ENCODE measurements at regions not wholly inside any gene's neighbourhood (a gene's known extent, or its start where the extent isn't known, plus 50 kb on each side); places are given as distances from the start of the nearest gene placed in this dataset.

DNA sequence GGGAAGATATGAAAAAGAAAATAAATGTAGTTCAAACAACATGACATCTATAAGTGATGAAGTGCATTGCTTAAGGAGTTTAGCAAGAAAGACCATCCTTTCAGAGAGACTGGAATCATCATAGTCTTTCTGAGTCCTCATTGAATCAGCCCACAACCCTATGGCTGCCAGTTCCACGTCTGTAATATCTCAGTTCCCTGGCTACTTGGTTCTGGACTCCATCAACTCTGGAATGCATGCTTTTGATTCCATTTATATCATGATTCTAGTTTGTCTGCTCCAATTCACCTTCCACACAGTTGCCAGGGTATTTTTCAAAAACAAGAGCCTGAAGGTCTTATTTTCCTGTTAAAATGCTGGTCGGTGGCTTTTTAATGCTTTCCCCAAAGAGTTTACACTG, 126.4 kb upstream of the MDFIC start:
- Mint-ChIP-seq H3K4me3 (ENCODE audit: unreplicated experiment) (no peak overlapping the region), H3K4me1 (ENCODE audit: unreplicated experiment) (peaks cover 11% of the 10 kb centered on the region), H3K36me3 (ENCODE audit: unreplicated experiment) (no peaks in the 10 kb centered on the region), H3K27ac (ENCODE audit: unreplicated experiment) (no peak overlapping the region), H3K9me3 (ENCODE audit: unreplicated experiment) (no peaks in the 10 kb centered on the region), H3K27me3 (ENCODE audit: unreplicated experiment) (peaks cover 14% of the 10 kb centered on the region)
- TF ChIP-seq, protein P1, sequence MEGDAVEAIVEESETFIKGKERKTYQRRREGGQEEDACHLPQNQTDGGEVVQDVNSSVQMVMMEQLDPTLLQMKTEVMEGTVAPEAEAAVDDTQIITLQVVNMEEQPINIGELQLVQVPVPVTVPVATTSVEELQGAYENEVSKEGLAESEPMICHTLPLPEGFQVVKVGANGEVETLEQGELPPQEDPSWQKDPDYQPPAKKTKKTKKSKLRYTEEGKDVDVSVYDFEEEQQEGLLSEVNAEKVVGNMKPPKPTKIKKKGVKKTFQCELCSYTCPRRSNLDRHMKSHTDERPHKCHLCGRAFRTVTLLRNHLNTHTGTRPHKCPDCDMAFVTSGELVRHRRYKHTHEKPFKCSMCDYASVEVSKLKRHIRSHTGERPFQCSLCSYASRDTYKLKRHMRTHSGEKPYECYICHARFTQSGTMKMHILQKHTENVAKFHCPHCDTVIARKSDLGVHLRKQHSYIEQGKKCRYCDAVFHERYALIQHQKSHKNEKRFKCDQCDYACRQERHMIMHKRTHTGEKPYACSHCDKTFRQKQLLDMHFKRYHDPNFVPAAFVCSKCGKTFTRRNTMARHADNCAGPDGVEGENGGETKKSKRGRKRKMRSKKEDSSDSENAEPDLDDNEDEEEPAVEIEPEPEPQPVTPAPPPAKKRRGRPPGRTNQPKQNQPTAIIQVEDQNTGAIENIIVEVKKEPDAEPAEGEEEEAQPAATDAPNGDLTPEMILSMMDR (IDR thresholded peaks at IDR 0.05), result no peak
- no peak for DNase-seq (ENCODE audit: extremely low spot score, unreplicated experiment)

DNA sequence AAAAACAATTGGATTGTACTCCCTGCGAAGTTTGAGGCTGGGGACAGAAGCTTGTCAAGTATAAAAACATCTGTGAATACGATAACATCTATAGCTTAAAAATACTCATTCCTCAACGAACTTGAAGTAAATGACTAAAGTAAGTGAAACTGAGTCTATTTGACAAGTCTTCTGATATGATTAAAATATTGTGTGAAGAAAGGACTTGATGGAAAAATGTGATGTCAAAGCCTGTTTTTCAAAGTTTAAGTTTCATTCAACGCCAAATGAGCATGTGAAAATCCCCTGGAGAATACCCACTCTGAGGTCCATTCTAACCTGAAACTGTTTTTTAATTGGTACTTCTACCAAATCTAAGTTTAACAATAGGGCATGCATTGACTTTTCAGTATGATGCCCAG, 122.3 kb upstream of the MDFIC start:
- Mint-ChIP-seq H3K27ac (ENCODE audit: unreplicated experiment) (no peak overlapping the region), H3K36me3 (ENCODE audit: unreplicated experiment) (no peaks in the 10 kb centered on the region), H3K4me1 (ENCODE audit: unreplicated experiment) (no peaks in the 10 kb centered on the region), H3K4me3 (ENCODE audit: unreplicated experiment) (no peak overlapping the region), H3K9me3 (ENCODE audit: unreplicated experiment) (no peaks in the 10 kb centered on the region), H3K27me3 (ENCODE audit: unreplicated experiment) (peaks cover 12% of the 10 kb centered on the region)
- DNase-seq (ENCODE audit: extremely low spot score, unreplicated experiment), result no peak
- TF ChIP-seq, protein P1 (IDR thresholded peaks at IDR 0.05), result no peak

DNA sequence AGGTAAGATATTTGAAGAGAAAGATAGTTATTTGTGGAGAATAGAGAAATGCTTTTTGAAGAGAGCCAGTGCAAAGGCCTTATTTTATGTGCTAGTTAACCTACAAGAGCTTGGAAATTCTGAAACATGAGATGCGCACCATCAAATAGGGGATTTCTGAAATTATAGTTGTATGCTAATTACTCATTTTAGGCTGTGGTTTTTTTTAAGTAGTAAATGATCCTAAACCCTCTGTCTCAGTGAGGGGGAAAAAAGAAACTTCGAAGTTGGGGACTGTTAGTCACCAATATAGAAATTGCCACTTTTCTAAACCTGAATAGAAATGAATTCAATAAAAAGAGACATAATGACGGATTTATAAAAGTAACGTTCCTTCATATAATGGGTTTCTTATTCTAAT, 119.3 kb upstream of the MDFIC start:
- no peaks in the 10 kb centered on the region for H3K4me1 Mint-ChIP-seq (ENCODE audit: unreplicated experiment)
- DNase-seq (ENCODE audit: extremely low spot score, unreplicated experiment), result no peak
- H3K36me3 Mint-ChIP-seq (ENCODE audit: unreplicated experiment), result no peaks in the 10 kb centered on the region
- no peak overlapping the region for H3K4me3 Mint-ChIP-seq (ENCODE audit: unreplicated experiment)
- no peaks in the 10 kb centered on the region for H3K9me3 Mint-ChIP-seq (ENCODE audit: unreplicated experiment)
- TF ChIP-seq, protein P1 (IDR thresholded peaks at IDR 0.05), result no peak
- no peak overlapping the region for H3K27ac Mint-ChIP-seq (ENCODE audit: unreplicated experiment)
- H3K27me3 Mint-ChIP-seq (ENCODE audit: unreplicated experiment), result no peaks in the 10 kb centered on the region

DNA sequence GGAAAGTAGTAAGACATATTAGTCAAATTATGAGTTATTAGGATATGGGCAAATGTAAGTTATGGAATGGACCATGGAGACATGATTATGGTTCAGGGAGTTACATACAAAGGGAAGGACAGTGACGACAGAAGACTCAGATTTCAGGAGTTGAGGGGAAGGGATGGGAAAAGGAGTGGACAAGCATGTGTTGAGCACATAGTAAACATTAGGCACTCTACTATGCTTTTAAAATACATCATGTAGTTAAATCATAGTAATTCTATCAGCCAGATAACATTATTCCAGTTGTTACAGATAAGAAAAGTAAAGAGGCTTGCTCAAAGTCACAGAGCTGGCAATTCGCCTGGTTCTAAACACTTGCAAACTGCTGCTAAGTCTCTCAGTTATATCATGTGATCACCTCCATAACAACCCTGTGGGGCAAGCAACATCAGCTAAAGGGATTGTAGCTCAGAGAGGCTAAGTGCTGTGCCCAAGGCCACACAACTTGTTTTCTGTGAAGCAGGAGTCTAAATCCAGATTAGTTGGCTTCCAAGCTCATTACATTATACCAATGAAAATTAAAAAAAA, 115.2 kb upstream of the MDFIC start:
- Mint-ChIP-seq H3K9me3 (ENCODE audit: unreplicated experiment) (no peaks in the 10 kb centered on the region), H3K27me3 (ENCODE audit: unreplicated experiment) (no peaks in the 10 kb centered on the region), H3K27ac (ENCODE audit: unreplicated experiment) (no peak overlapping the region), H3K4me1 (ENCODE audit: unreplicated experiment) (no peaks in the 10 kb centered on the region), H3K36me3 (ENCODE audit: unreplicated experiment) (no peaks in the 10 kb centered on the region), H3K4me3 (ENCODE audit: unreplicated experiment) (no peak overlapping the region)
- TF ChIP-seq, protein P1 (IDR thresholded peaks at IDR 0.05), result no peak
- no peak for DNase-seq (ENCODE audit: extremely low spot score, unreplicated experiment)

DNA sequence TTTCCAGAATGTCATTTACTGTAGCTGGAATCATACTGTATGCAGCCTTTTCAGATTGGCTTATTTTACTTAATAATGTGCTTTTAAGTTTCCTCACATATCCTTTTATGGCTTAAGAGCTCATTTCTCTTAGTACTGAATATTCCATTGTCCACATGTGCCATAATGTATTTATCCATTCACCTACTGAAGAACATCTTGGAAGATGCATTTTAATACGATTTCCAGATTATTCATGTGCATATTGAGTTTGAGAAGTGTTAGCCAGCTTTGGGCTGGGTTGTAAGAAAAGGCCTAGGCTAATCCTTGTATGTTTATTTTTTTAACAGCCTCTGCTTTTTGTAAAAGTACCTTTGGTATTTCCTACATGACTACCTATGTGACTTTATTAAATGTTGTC, 109.3 kb upstream of the MDFIC start:
- Mint-ChIP-seq H3K36me3 (ENCODE audit: unreplicated experiment) (no peaks in the 10 kb centered on the region), H3K9me3 (ENCODE audit: unreplicated experiment) (no peaks in the 10 kb centered on the region), H3K27me3 (ENCODE audit: unreplicated experiment) (no peaks in the 10 kb centered on the region), H3K27ac (ENCODE audit: unreplicated experiment) (no peak overlapping the region), H3K4me1 (ENCODE audit: unreplicated experiment) (no peaks in the 10 kb centered on the region), H3K4me3 (ENCODE audit: unreplicated experiment) (no peak overlapping the region)
- TF ChIP-seq, protein P1 (IDR thresholded peaks at IDR 0.05), result no peak
- no peak for DNase-seq (ENCODE audit: extremely low spot score, unreplicated experiment)
